CD4-positive, alpha-beta T cell (primary cell): ENCODE measurements at regions not wholly inside any gene's neighbourhood (a gene's known extent, or its start where the extent isn't known, plus 50 kb on each side); places are given as distances from the start of the nearest gene placed in this dataset.

Experiments
- ATAC-seq: fragments of 200-7000 bp; cut with Tn5 transposase; one replicate; pipeline ENCODE4 v1.10.0; 2022; ENCODE audit warnings: mild to moderate bottlenecking; ENCODE audit not compliant: poor library complexity
- CTCF ChIA-PET: fragments of 350-600 bp; sonication (Branson Sonifier 250); formaldehyde crosslinking; loops from one replicate; lab custom pipeline; 2021; ENCODE audit warnings: antibody characterized with exemption, inconsistent platforms; lab: Charles Lee
- POLR2A ChIA-PET: fragments of 350-600 bp; sonication (Branson Sonifier 250); formaldehyde crosslinking; loops from one replicate; lab custom pipeline; 2021; ENCODE audit warnings: antibody characterized with exemption, inconsistent platforms; lab: Charles Lee
- DNase-seq, 14 experiments: peaks; one replicate each; pipeline ENCODE4 v3.0.0-alpha.2; 2013 to 2020; ENCODE audit warnings: mixed read lengths in 2 of 14
- H3K27ac ChIP-seq, 2 donors: one replicate each; pipeline versions ENCODE4 v1.5.1 to v1.7.0; 2013; ENCODE audit warnings: low read length in 2 of 2, low read depth in 1 of 2, mild to moderate bottlenecking in 1 of 2
- H3K27me3 ChIP-seq, 2 experiments: 1 replicate in 1 of 2; 2 replicates in 1 of 2; pipeline versions ENCODE4 v1.6.1 to v1.7.0; 2013; ENCODE audit warnings: low read length in 2 of 2, control low read depth in 1 of 2, mild to moderate bottlenecking in 1 of 2, moderate library complexity in 1 of 2; ENCODE audit not compliant: insufficient read depth in 2 of 2, control insufficient read depth in 1 of 2
- H3K36me3 ChIP-seq: one replicate; pipeline ENCODE4 v1.6.1; 2013; ENCODE audit warnings: low read length, control low read depth; ENCODE audit not compliant: insufficient read depth
- H3K4me1 ChIP-seq: one replicate; pipeline ENCODE4 v1.6.1; 2013; ENCODE audit warnings: low read length, control low read depth; ENCODE audit not compliant: insufficient read depth
- H3K4me3 ChIP-seq: one replicate; pipeline ENCODE4 v1.5.1; 2013; ENCODE audit warnings: mild to moderate bottlenecking, low read length, moderate library complexity
- H3K9me3 ChIP-seq, 2 experiments: 1 replicate in 1 of 2; 2 replicates in 1 of 2; pipeline versions ENCODE4 v1.6.1 to v1.7.0; 2013; ENCODE audit warnings: low read length in 2 of 2, mild to moderate bottlenecking in 2 of 2, control low read depth in 1 of 2, moderate library complexity in 1 of 2; ENCODE audit not compliant: control insufficient read depth in 1 of 2, insufficient read depth in 1 of 2
- H3K27ac Mint-ChIP-seq: one replicate; pipeline ENCODE4 v1.8.0; 2020; ENCODE audit warnings: mixed read lengths
- H3K27me3 Mint-ChIP-seq: one replicate; pipeline ENCODE4 v1.8.0; 2021; ENCODE audit warnings: mixed read lengths
- H3K36me3 Mint-ChIP-seq: one replicate; pipeline ENCODE4 v1.8.0; 2021; ENCODE audit warnings: low read depth, mixed read lengths
- H3K4me1 Mint-ChIP-seq: one replicate; pipeline ENCODE4 v1.8.0; 2021; ENCODE audit warnings: low read depth, mixed read lengths
- H3K4me3 Mint-ChIP-seq: one replicate; pipeline ENCODE4 v1.8.0; 2020; ENCODE audit warnings: mild to moderate bottlenecking, mixed read lengths
- H3K9me3 Mint-ChIP-seq: one replicate; pipeline ENCODE4 v1.8.0; 2020; ENCODE audit warnings: mixed read lengths
- CTCF ChIP-seq: fragments of 200-600 bp; IDR thresholded peaks from one replicate; pipeline ENCODE4 v1.8.0; 2022; ENCODE audit warnings: antibody characterized with exemption, mild to moderate bottlenecking
- intact Hi-C, 2 experiments: fragments of 100-400 bp; cut with DNase I in 1 of 2; cut with micrococcal nuclease in 1 of 2; formaldehyde crosslinking; loops; one replicate each; pipeline versions ENCODE4 v1.15.1 to v1.9.0; 2023 to 2025; cut with DNase I, micrococcal nuclease

- no peak for TF ChIP-seq CTCF
- ChIA-PET CTCF (no interaction called here), POLR2A (no interaction called here)
- no peak overlapping the region for H3K4me3 Mint-ChIP-seq
- no peak for ATAC-seq
- no peak overlapping the region for H3K27ac Mint-ChIP-seq
- Histone ChIP-seq H3K4me1 (no peaks in the 10 kb centered on the region), H3K27me3 (no peaks in the 10 kb centered on the region), H3K36me3 (no peaks in the 10 kb centered on the region), H3K4me3 (no peak overlapping the region), H3K9me3 (no peaks in the 10 kb centered on the region), H3K27ac (no peak overlapping the region)
- peaks cover 19% of the 10 kb centered on the region for H3K27me3 Mint-ChIP-seq
- no peaks in the 10 kb centered on the region for H3K36me3 Mint-ChIP-seq
- H3K9me3 Mint-ChIP-seq = no peaks in the 10 kb centered on the region
- intact Hi-C loops = no loop called here
- no peak for DNase-seq
- no peaks in the 10 kb centered on the region for H3K4me1 Mint-ChIP-seq
Observed at GRCh38 chr4:110371016-110371770, 104.8 kb upstream of the ENPEP start.

- POLR2A ChIA-PET = no interaction called here
- H3K36me3 ChIP-seq = no peaks in the 10 kb centered on the region
- Mint-ChIP-seq H3K4me1 (no peaks in the 10 kb centered on the region), H3K9me3 (no peaks in the 10 kb centered on the region), H3K4me3 (no peak overlapping the region), H3K27ac (no peak overlapping the region), H3K27me3 (peaks cover 15% of the 10 kb centered on the region), H3K36me3 (no peaks in the 10 kb centered on the region)
- H3K9me3 ChIP-seq = no peaks in the 10 kb centered on the region
- no peak for TF ChIP-seq CTCF
- intact Hi-C loops = no loop called here
- no peaks in the 10 kb centered on the region for H3K4me1 ChIP-seq
- CTCF ChIA-PET = no interaction called here
- no peak overlapping the region for H3K4me3 ChIP-seq
- no peak overlapping the region for H3K27ac ChIP-seq
- H3K27me3 ChIP-seq = peaks cover 0 to 3% of the 10 kb centered on the region in 2 experiments
- no peak for ATAC-seq
- no peak for DNase-seq
Observed at GRCh38 chr4:110368409-110368808, 107.5 kb upstream of the ENPEP start.

DNA sequence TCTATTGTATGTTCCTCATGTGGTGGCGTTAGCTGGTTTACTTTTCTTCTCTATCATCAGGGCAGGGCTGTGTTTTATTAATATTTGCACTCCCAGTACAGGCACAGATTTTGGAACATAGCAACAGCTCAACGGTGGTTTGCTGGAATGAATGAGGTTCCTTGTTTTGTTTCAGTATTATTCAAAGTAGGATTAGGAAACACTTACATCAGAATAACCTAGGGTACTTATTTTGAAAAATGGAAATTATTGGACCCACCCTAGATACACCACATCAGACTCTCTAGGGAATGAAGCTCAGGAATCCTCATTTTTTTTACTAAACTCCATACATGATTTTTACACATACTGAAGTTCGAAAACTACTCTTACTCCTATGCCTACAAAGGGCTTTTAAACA, 108.8 kb upstream of the ENPEP start:
- CTCF ChIA-PET = no interaction called here
- Mint-ChIP-seq H3K9me3 (no peaks in the 10 kb centered on the region), H3K36me3 (no peaks in the 10 kb centered on the region), H3K27me3 (peaks cover 8% of the 10 kb centered on the region), H3K4me3 (no peak overlapping the region), H3K4me1 (no peaks in the 10 kb centered on the region), H3K27ac (no peak overlapping the region)
- intact Hi-C loops = no loop called here
- no peak for ATAC-seq
- no peak overlapping the region for H3K4me3 ChIP-seq
- H3K9me3 ChIP-seq = no peaks in the 10 kb centered on the region
- no peak overlapping the region for H3K27ac ChIP-seq
- H3K27me3 ChIP-seq = peaks cover 0 to 3% of the 10 kb centered on the region in 2 experiments
- no peak for TF ChIP-seq CTCF
- DNase-seq = no peak
- H3K36me3 ChIP-seq = no peaks in the 10 kb centered on the region
- no peaks in the 10 kb centered on the region for H3K4me1 ChIP-seq
- POLR2A ChIA-PET = no interaction called here
